DND-41 (cell line): ENCODE measurements at regions not wholly inside any gene's neighbourhood (a gene's known extent, or its start where the extent isn't known, plus 50 kb on each side); places are given as distances from the start of the nearest gene placed in this dataset.

ENCODE experiments used
- ATAC-seq: fragments of 200-7000 bp; cut with Tn5 transposase; 3 replicates; pipeline ENCODE4 v1.9.1; 2021; ENCODE audit warnings: low read depth; ENCODE audit not compliant: insufficient read depth
- DNase-seq: peaks from one replicate; pipeline ENCODE4 v3.0.0-alpha.2; 2020
- H2AFZ ChIP-seq: 2 replicates; pipeline ENCODE4 v1.6.0; 2012; ENCODE audit warnings: low read depth, low read length
- H3K27ac ChIP-seq: 2 replicates; pipeline ENCODE4 v1.5.1; 2012; ENCODE audit warnings: low read length, inconsistent platforms
- H3K27me3 ChIP-seq: fragments of 200-600 bp; sonication (generic); 2 replicates; pipeline ENCODE4 v1.6.0; 2012; ENCODE audit warnings: low read length, mild to moderate bottlenecking, inconsistent platforms; ENCODE audit not compliant: insufficient read depth, poor library complexity
- H3K36me3 ChIP-seq: 2 replicates; pipeline ENCODE4 v1.5.1; 2012; ENCODE audit warnings: low read length, inconsistent platforms; ENCODE audit not compliant: insufficient read depth
- H3K4me1 ChIP-seq: 2 replicates; pipeline ENCODE4 v1.5.1; 2012; ENCODE audit warnings: mild to moderate bottlenecking, low read length; ENCODE audit not compliant: insufficient read depth
- H3K4me2 ChIP-seq: 2 replicates; pipeline ENCODE4 v1.6.0; 2012; ENCODE audit warnings: mild to moderate bottlenecking, moderate library complexity, low read length, inconsistent platforms; ENCODE audit not compliant: insufficient read depth
- H3K4me3 ChIP-seq, 2 experiments: fragments of 200-600 bp in 1 of 2; shearing (Covaris generic) in 1 of 2; 2 replicates each; pipeline ENCODE4 v1.5.1; 2012 to 2016; ENCODE audit warnings: inconsistent platforms in 2 of 2, low read length in 2 of 2, mild to moderate bottlenecking in 2 of 2, low read depth in 1 of 2, moderate library complexity in 1 of 2
- H3K79me2 ChIP-seq: 2 replicates; pipeline ENCODE4 v1.6.0; 2012; ENCODE audit warnings: low read length, inconsistent platforms; ENCODE audit not compliant: insufficient read depth
- H3K9ac ChIP-seq: 2 replicates; pipeline ENCODE4 v1.6.0; 2012; ENCODE audit warnings: low read depth, mild to moderate bottlenecking, inconsistent platforms, low read length, moderate library complexity
- H3K9me3 ChIP-seq: 2 replicates; pipeline ENCODE4 v1.5.1; 2012; ENCODE audit warnings: low read length, moderate library complexity, mild to moderate bottlenecking, inconsistent platforms; ENCODE audit not compliant: insufficient read depth, severe bottlenecking
- H4K20me1 ChIP-seq: 2 replicates; pipeline ENCODE4 v1.6.0; 2012; ENCODE audit warnings: low read length; ENCODE audit not compliant: insufficient read depth
- EZH2 ChIP-seq: IDR thresholded peaks from 3 replicates; pipeline ENCODE4 v1.6.1; 2012; ENCODE audit warnings: borderline replicate concordance, low read depth, mild to moderate bottlenecking, moderate library complexity, low read length, inconsistent platforms; ENCODE audit not compliant: severe bottlenecking
- TF ChIP-seq, protein P1 (sequence below): IDR thresholded peaks from 2 replicates; pipeline ENCODE4 v1.5.1; 2012; ENCODE audit warnings: borderline replicate concordance, low read length, moderate library complexity, mild to moderate bottlenecking; ENCODE audit not compliant: poor library complexity, severe bottlenecking; ENCODE audit errors: extremely low read depth

DNA sequence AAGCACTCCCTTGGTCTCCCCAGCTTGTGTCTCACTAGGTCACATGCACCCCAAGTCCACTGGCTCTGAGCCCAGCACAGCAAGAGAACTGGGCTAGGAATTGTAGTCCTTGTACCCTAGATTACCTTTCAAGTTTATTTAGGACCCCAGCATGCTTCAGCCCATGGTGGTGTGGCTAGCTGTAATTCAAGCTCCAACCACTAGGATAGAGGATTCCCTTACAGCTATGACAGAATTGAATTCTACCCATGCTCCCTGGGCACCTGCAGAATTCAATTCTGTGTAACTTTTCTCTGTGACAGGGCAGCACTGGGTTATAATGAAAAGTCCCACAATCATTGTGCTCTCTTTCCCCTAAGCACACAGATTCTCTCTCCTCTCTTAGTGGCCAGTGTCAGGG, 253.8 kb upstream of the DMD start:
- H3K9me3 ChIP-seq = no peaks in the 10 kb centered on the region
- no peaks in the 10 kb centered on the region for H3K4me1 ChIP-seq
- no peaks in the 10 kb centered on the region for H3K36me3 ChIP-seq
- no peak overlapping the region for H3K4me2 ChIP-seq
- DNase-seq (no peak), ATAC-seq (no peak)
- no peaks in the 10 kb centered on the region for H3K27me3 ChIP-seq
- H4K20me1 ChIP-seq = no peaks in the 10 kb centered on the region
- no peaks in the 10 kb centered on the region for H3K79me2 ChIP-seq
- no peak for TF ChIP-seq EZH2
- TF ChIP-seq, protein P1, sequence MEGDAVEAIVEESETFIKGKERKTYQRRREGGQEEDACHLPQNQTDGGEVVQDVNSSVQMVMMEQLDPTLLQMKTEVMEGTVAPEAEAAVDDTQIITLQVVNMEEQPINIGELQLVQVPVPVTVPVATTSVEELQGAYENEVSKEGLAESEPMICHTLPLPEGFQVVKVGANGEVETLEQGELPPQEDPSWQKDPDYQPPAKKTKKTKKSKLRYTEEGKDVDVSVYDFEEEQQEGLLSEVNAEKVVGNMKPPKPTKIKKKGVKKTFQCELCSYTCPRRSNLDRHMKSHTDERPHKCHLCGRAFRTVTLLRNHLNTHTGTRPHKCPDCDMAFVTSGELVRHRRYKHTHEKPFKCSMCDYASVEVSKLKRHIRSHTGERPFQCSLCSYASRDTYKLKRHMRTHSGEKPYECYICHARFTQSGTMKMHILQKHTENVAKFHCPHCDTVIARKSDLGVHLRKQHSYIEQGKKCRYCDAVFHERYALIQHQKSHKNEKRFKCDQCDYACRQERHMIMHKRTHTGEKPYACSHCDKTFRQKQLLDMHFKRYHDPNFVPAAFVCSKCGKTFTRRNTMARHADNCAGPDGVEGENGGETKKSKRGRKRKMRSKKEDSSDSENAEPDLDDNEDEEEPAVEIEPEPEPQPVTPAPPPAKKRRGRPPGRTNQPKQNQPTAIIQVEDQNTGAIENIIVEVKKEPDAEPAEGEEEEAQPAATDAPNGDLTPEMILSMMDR = no peak
- no peak overlapping the region for H3K27ac ChIP-seq
- H2AFZ ChIP-seq = no peak overlapping the region
- no peak overlapping the region for H3K9ac ChIP-seq
- H3K4me3 ChIP-seq = no peak overlapping the region

DNA sequence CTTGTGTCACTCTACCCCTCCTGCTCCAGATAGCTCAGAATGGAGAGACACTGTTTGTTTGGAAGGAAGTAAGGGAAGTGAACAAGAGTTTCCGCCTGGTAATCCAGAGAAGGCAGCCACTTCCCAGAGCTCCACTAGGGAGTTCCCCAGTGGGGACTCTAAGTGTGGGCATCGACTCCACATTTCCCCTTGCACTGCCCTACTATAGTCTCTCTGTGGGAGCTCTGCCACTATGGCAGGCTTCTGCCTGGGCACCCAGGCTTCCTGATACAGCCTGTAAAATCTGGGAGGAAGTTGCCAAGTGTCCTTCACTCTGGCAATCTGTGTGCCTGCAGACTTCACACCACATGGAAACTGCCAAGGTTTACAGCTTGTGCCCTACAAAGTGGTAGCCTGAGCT, 245.8 kb upstream of the DMD start:
- no peak overlapping the region for H2AFZ ChIP-seq
- no peaks in the 10 kb centered on the region for H3K9me3 ChIP-seq
- no peaks in the 10 kb centered on the region for H3K4me1 ChIP-seq
- no peaks in the 10 kb centered on the region for H3K36me3 ChIP-seq
- H3K79me2 ChIP-seq = no peaks in the 10 kb centered on the region
- H4K20me1 ChIP-seq = no peaks in the 10 kb centered on the region
- H3K27me3 ChIP-seq = no peaks in the 10 kb centered on the region
- H3K4me2 ChIP-seq = no peak overlapping the region
- H3K4me3 ChIP-seq = no peak overlapping the region
- TF ChIP-seq EZH2 = no peak
- TF ChIP-seq, protein P1 = no peak
- H3K9ac ChIP-seq = no peak overlapping the region
- ATAC-seq (no peak), DNase-seq (no peak)
- H3K27ac ChIP-seq = no peak overlapping the region

DNA sequence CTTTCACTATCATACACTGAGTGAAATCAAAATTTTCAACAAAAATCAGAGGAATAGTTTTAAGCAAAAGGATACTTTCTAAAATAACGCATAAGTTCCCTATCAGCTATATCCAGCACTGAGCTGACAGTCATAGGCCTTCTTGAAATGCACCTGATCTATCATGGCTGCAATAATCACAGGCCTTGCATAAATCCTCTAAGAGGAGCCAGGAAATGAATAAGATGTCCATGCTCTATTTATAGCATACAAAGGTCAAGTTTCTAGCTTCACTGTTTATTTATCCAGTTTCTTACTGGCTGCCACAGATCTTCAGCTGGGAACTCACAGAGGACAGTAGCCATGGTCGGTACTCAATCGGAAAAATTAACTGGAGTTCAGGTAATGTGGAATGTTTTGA, 235.9 kb upstream of the DMD start:
- no peak overlapping the region for H3K4me3 ChIP-seq
- H3K4me1 ChIP-seq = no peaks in the 10 kb centered on the region
- H2AFZ ChIP-seq = no peak overlapping the region
- no peaks in the 10 kb centered on the region for H3K79me2 ChIP-seq
- ATAC-seq = no peak
- no peak overlapping the region for H3K9ac ChIP-seq
- H3K4me2 ChIP-seq = no peak overlapping the region
- H3K36me3 ChIP-seq = no peaks in the 10 kb centered on the region
- no peak for TF ChIP-seq EZH2
- TF ChIP-seq, protein P1 = no peak
- no peak for DNase-seq
- H3K27me3 ChIP-seq = no peaks in the 10 kb centered on the region
- H4K20me1 ChIP-seq = no peaks in the 10 kb centered on the region
- no peaks in the 10 kb centered on the region for H3K9me3 ChIP-seq
- H3K27ac ChIP-seq = no peak overlapping the region
